Loucy (cell line): ENCODE measurements at regions not wholly inside any gene's neighbourhood (a gene's known extent, or its start where the extent isn't known, plus 50 kb on each side); places are given as distances from the start of the nearest gene placed in this dataset.

Experiments
- EZH2phosphoT487 ChIP-seq: fragments of 200-600 bp; IDR thresholded peaks from 2 replicates; pipeline ENCODE4 v1.6.1; 2018; ENCODE audit warnings: antibody characterized with exemption, mild to moderate bottlenecking, moderate library complexity, borderline replicate concordance
- TF ChIP-seq, protein P1 (sequence below): fragments of 200-600 bp; sonication (generic); conservative IDR thresholded peaks from 2 replicates; pipeline ENCODE4 v1.5.1; 2014; ENCODE audit warnings: mild to moderate bottlenecking, antibody characterized with exemption, low read length

DNA sequence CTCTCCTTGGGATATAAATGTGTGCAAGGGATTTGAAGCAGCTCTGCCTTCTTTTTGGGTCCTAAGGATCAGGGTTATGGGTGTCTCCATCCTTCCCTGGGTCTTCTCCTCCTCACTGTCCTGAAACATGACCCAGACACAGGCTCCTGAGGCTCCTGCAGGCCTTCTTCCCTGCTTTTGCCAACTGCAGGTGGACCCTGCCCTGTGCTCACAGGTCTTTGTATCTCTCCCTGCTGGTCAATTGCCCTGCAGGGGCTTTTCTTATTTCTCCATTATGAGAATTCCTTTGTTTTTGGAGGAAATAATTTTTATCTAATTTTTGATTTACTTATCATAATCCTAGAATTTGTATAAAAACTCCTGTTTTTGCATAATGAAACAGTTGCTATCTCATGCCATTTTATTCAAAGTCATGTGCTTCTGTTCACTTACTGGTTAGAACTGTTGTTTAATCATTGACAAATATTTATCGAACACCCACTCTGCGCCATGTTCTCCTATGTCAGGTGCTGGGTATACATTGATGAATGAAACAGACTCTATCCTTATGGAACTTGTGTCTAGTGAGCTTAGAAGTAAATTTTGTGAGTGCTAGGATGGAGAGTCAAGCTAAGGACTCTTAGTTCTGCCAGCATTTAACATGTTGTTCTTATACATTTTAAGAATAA, 89.7 kb upstream of the TOP3B start:
- TF ChIP-seq, protein P1, sequence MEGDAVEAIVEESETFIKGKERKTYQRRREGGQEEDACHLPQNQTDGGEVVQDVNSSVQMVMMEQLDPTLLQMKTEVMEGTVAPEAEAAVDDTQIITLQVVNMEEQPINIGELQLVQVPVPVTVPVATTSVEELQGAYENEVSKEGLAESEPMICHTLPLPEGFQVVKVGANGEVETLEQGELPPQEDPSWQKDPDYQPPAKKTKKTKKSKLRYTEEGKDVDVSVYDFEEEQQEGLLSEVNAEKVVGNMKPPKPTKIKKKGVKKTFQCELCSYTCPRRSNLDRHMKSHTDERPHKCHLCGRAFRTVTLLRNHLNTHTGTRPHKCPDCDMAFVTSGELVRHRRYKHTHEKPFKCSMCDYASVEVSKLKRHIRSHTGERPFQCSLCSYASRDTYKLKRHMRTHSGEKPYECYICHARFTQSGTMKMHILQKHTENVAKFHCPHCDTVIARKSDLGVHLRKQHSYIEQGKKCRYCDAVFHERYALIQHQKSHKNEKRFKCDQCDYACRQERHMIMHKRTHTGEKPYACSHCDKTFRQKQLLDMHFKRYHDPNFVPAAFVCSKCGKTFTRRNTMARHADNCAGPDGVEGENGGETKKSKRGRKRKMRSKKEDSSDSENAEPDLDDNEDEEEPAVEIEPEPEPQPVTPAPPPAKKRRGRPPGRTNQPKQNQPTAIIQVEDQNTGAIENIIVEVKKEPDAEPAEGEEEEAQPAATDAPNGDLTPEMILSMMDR, result no peak
- TF ChIP-seq EZH2phosphoT487, result no peak
